GM12878 (cell line): ENCODE measurements at regions not wholly inside any gene's neighbourhood (a gene's known extent, or its start where the extent isn't known, plus 50 kb on each side); places are given as distances from the start of the nearest gene placed in this dataset.

Experiments used
- ATAC-seq: fragments of 200-7000 bp; cut with Tn5 transposase; 3 replicates; pipeline ENCODE4 v1.9.1; 2020; ENCODE audit warnings: mild to moderate bottlenecking, moderate library complexity
- BruUV-seq: library from RNA; stranded (reverse); fragments of 400-500 nt; replicated peaks from 2 replicates; lab custom pipeline; 2021; lab: Mats Ljungman, UMichigan
- CTCF ChIA-PET: fragments of 300-600 bp; sonication (Branson Sonifier 250); formaldehyde crosslinking; extraction: SDS; loops from one replicate; lab custom pipeline; 2021; ENCODE audit warnings: inconsistent platforms; lab: Yijun Ruan, JAX
- POLR2A ChIA-PET: fragments of 350-600 bp; formaldehyde crosslinking; extraction: SDS; loops from one replicate; lab custom pipeline; 2021; ENCODE audit warnings: inconsistent platforms; lab: Charles Lee
- RAD21 ChIA-PET: fragments of 300-600 bp; sonication (Branson Sonifier 250); formaldehyde crosslinking; loops from one replicate; lab custom pipeline; 2023; ENCODE audit warnings: antibody characterized with exemption; ENCODE audit not compliant: unreplicated experiment; lab: Charles Lee
- SMC1A ChIA-PET: fragments of 300-600 bp; sonication (Branson Sonifier 250); formaldehyde crosslinking; loops from one replicate; lab custom pipeline; 2023; ENCODE audit not compliant: unreplicated experiment, uncharacterized antibody; lab: Charles Lee
- DNase-seq: peaks from one replicate; pipeline ENCODE4 v3.0.0-alpha.2; 2011; ENCODE audit warnings: low read depth, low spot score
- FAIRE-seq: peaks from 3 replicates; lab custom pipeline; 2011; peaks lifted over from hg19 to GRCh38; lab: Jason Lieb, UNC
- H2AFZ ChIP-seq: 2 replicates; pipeline ENCODE4 v1.6.0; 2011; ENCODE audit warnings: low read depth, low read length, control low read depth; ENCODE audit not compliant: control insufficient read depth
- H3K27ac ChIP-seq: 2 replicates; pipeline ENCODE4 v1.5.1; 2011; ENCODE audit warnings: control low read depth; ENCODE audit not compliant: control insufficient read depth, insufficient read depth
- H3K27me3 ChIP-seq, 2 experiments: replicated peaks in 1 of 2; 2 replicates each; pipeline versions ENCODE4 v1.6.0 to v1.6.1; 2011; ENCODE audit warnings: low read length in 1 of 2; ENCODE audit not compliant: control insufficient read depth in 2 of 2, insufficient read depth in 2 of 2
- H3K36me3 ChIP-seq, 2 experiments: 2 replicates each; pipeline ENCODE4 v1.5.1; 2011; ENCODE audit warnings: low read length in 1 of 2; ENCODE audit not compliant: control insufficient read depth in 2 of 2, insufficient read depth in 2 of 2
- H3K4me1 ChIP-seq: 2 replicates; pipeline ENCODE4 v1.6.1; 2011; ENCODE audit warnings: mild to moderate bottlenecking, low read length, moderate library complexity, mixed read lengths; ENCODE audit not compliant: control insufficient read depth, insufficient read depth
- H3K4me2 ChIP-seq: 2 replicates; pipeline ENCODE4 v1.6.0; 2011; ENCODE audit warnings: control low read depth; ENCODE audit not compliant: control insufficient read depth, insufficient read depth
- H3K4me3 ChIP-seq: fragments of 200-600 bp; sonication (generic); 2 replicates; pipeline ENCODE4 v1.5.1; 2016
- H3K79me2 ChIP-seq: 2 replicates; pipeline ENCODE4 v1.6.0; 2011; ENCODE audit warnings: low read length; ENCODE audit not compliant: control insufficient read depth, insufficient read depth
- H3K9ac ChIP-seq: 2 replicates; pipeline ENCODE4 v1.8.0; 2011; ENCODE audit warnings: low read length, control low read depth, mixed read lengths; ENCODE audit not compliant: control insufficient read depth, insufficient read depth
- H3K9me3 ChIP-seq: replicated peaks from 3 replicates; pipeline ENCODE4 v1.5.1; 2011; ENCODE audit warnings: mild to moderate bottlenecking, low read length; ENCODE audit not compliant: control insufficient read depth, insufficient read depth
- H4K20me1 ChIP-seq: 2 replicates; pipeline ENCODE4 v1.6.0; 2011; ENCODE audit not compliant: control insufficient read depth, insufficient read depth
- BCL11A ChIP-seq: IDR thresholded peaks from 2 replicates; pipeline ENCODE4 v1.6.1; 2011; ENCODE audit warnings: low read depth, low read length
- CBFB ChIP-seq: IDR thresholded peaks from 2 replicates; pipeline ENCODE4 v1.6.1; 2016; ENCODE audit warnings: antibody characterized with exemption, low read depth
- CBX3 ChIP-seq: fragments of 200-600 bp; sonication (generic); IDR thresholded peaks from 2 replicates; pipeline ENCODE4 v1.6.1; 2016; ENCODE audit warnings: low read depth, borderline replicate concordance
- CREM ChIP-seq: IDR thresholded peaks from 2 replicates; pipeline ENCODE4 v1.6.1; 2014; ENCODE audit warnings: antibody characterized with exemption, low read depth
- EGR1 ChIP-seq, 2 experiments: IDR thresholded peaks; 1 replicate in 1 of 2; 2 replicates in 1 of 2; pipeline ENCODE4 v1.6.1; 2011 to 2012; ENCODE audit warnings: low read depth in 2 of 2, low read length in 2 of 2, borderline replicate concordance in 1 of 2, mild to moderate bottlenecking in 1 of 2, moderate library complexity in 1 of 2
- EZH2 ChIP-seq: IDR thresholded peaks from 2 replicates; pipeline ENCODE4 v1.6.1; 2012; ENCODE audit warnings: low read depth, mild to moderate bottlenecking, control low read depth, inconsistent platforms, low read length, borderline replicate concordance; ENCODE audit not compliant: control insufficient read depth
- FOS ChIP-seq: IDR thresholded peaks from 3 replicates; pipeline ENCODE4 v1.6.1; 2011; ENCODE audit warnings: borderline replicate concordance; ENCODE audit not compliant: insufficient read length; ENCODE audit errors: extremely low read depth
- IRF4 ChIP-seq: IDR thresholded peaks from 2 replicates; pipeline ENCODE4 v1.6.1; 2011; ENCODE audit warnings: low read depth, low read length
- MEF2B ChIP-seq: fragments of 450-650 bp; IDR thresholded peaks from 2 replicates; pipeline ENCODE4 v1.6.1; 2018; ENCODE audit warnings: mild to moderate bottlenecking, moderate library complexity; ENCODE audit not compliant: partially characterized antibody, poor library complexity, severe bottlenecking
- MTA3 ChIP-seq: IDR thresholded peaks from 2 replicates; pipeline ENCODE4 v1.6.1; 2012; ENCODE audit warnings: low read length, inconsistent platforms, borderline replicate concordance
- PAX5 ChIP-seq: IDR thresholded peaks from 2 replicates; pipeline ENCODE4 v1.6.1; 2011; ENCODE audit warnings: low read depth, low read length, borderline replicate concordance
- RCOR1 ChIP-seq: conservative IDR thresholded peaks from 2 replicates; pipeline ENCODE4 v1.6.1; 2012; ENCODE audit warnings: low read depth, low read length, improper control_type of control experiment
- SP1 ChIP-seq: IDR thresholded peaks from one replicate; pipeline ENCODE4 v1.6.1; 2011; ENCODE audit warnings: low read depth, low read length
- TCF3 ChIP-seq: IDR thresholded peaks from 2 replicates; pipeline ENCODE4 v1.6.1; 2012; ENCODE audit warnings: low read depth, mild to moderate bottlenecking, low read length, borderline replicate concordance; ENCODE audit not compliant: insufficient read depth
- TCF7 ChIP-seq: IDR thresholded peaks from 2 replicates; pipeline ENCODE4 v1.6.1; 2014; ENCODE audit warnings: antibody characterized with exemption, borderline replicate concordance
- YBX1 ChIP-seq: fragments of 450-650 bp; IDR thresholded peaks from 2 replicates; pipeline ENCODE4 v1.6.1; 2016; ENCODE audit warnings: antibody characterized with exemption
- YY1 ChIP-seq: IDR thresholded peaks from 2 replicates; pipeline ENCODE4 v1.6.1; 2011; ENCODE audit warnings: low read depth, mild to moderate bottlenecking, low read length
- ZNF274 ChIP-seq: IDR thresholded peaks from one replicate; pipeline ENCODE4 v1.8.0; 2011; ENCODE audit not compliant: insufficient read length, insufficient read depth
- ZZZ3 ChIP-seq: IDR thresholded peaks from 2 replicates; pipeline ENCODE4 v1.6.1; 2011; ENCODE audit warnings: low read depth; ENCODE audit not compliant: control insufficient read depth, insufficient read length
- WGBS: methylation state at CpG from one replicate; pipeline ENCODE4 v1.1.6; 2016; ENCODE audit warnings: low lambda C conversion rate; ENCODE audit not compliant: insufficient replicate concordance, insufficient coverage; ENCODE audit errors: missing lambda C conversion rate; 5-methylcytosine and 5-hydroxymethylcytosine counted together
- in situ Hi-C: fragments of 300-500 bp; cut with MboI; formaldehyde crosslinking; loops from 9 replicates; pipeline ENCODE4 v1.14.3; 2018; ENCODE audit warnings: mixed read lengths
- intact Hi-C: fragments of 100-400 bp; cut with micrococcal nuclease; formaldehyde crosslinking; loops from one replicate; pipeline ENCODE4 v1.14.2; 2022; ENCODE audit not compliant: unreplicated experiment

- peaks cover 18% of the 10 kb centered on the region for H3K4me1 ChIP-seq
- BruUV-seq, result no TSS peak
- TF ChIP-seq RCOR1 (no peak), CBFB (no peak), FOS (no peak), TCF7 (no peak), EGR1 (IDR thresholded peaks at IDR 0.05; ENCODE audit: borderline replicate concordance in 1 of 2, low read depth in 2 of 2, low read length in 2 of 2) (no peak), ZNF274 (no peak), BCL11A (no peak), PAX5 (no peak), CBX3 (no peak), TCF3 (no peak), CREM (no peak), EZH2 (no peak), MTA3 (no peak), YY1 (no peak), MEF2B (no peak), ZZZ3 (no peak), YBX1 (no peak), SP1 (no peak), IRF4 (no peak)
- no peak overlapping the region for H3K9ac ChIP-seq
- ChIA-PET POLR2A (no interaction called here), RAD21 (no interaction called here), SMC1A (interaction anchor here (0.6 to 7.3 kb wide), 3 partner anchors 26 to 41 kb away, joined by 3 to 105 read pairs (median 3); no protein-coding TSS in a partner anchor), CTCF (no interaction called here)
- intact Hi-C loops (no loop called here), in situ Hi-C loops (no loop called here)
- 28% methylated on average over 6 of the region's 6 CpGs for WGBS
- H3K9me3 ChIP-seq, result no peaks in the 10 kb centered on the region; the same call in 2 of the 3 replicates
- H4K20me1 ChIP-seq, result no peaks in the 10 kb centered on the region
- no peak for ATAC-seq
- H3K36me3 ChIP-seq, result no peaks in the 10 kb centered on the region
- no peak for FAIRE-seq
- no peaks in the 10 kb centered on the region for H3K27me3 ChIP-seq
- no peak overlapping the region for H3K27ac ChIP-seq
- DNase-seq, result no peak
- H3K4me2 ChIP-seq, result no peak overlapping the region
- no peak overlapping the region for H2AFZ ChIP-seq
- no peaks in the 10 kb centered on the region for H3K79me2 ChIP-seq
- no peak overlapping the region for H3K4me3 ChIP-seq
Observed at GRCh38 chr2:6312367-6312766, 553.3 kb downstream of the CMPK2 start.
